H9 (cell line): ENCODE measurements at regions not wholly inside any gene's neighbourhood (a gene's known extent, or its start where the extent isn't known, plus 50 kb on each side); places are given as distances from the start of the nearest gene placed in this dataset.

ENCODE experiments used
- DNase-seq: peaks from one replicate; pipeline ENCODE4 v3.0.0-alpha.2; 2017
- H2AFZ ChIP-seq: one replicate; pipeline ENCODE4 v1.6.1; 2013; ENCODE audit warnings: mild to moderate bottlenecking, low read length, control low read depth, moderate library complexity
- H2AK5ac ChIP-seq: 2 replicates; pipeline ENCODE4 v1.6.1; 2013; ENCODE audit warnings: low read length, control low read depth, mixed read lengths; ENCODE audit not compliant: insufficient read length
- H2BK120ac ChIP-seq: one replicate; pipeline ENCODE4 v1.6.1; 2013; ENCODE audit warnings: low read depth, mild to moderate bottlenecking, low read length, control low read depth, inconsistent platforms; ENCODE audit not compliant: poor library complexity, severe bottlenecking
- H2BK12ac ChIP-seq: 2 replicates; pipeline ENCODE4 v1.6.1; 2013; ENCODE audit warnings: low read length, control low read depth, mixed read lengths, low read depth; ENCODE audit not compliant: insufficient read length
- H2BK15ac ChIP-seq: 2 replicates; pipeline ENCODE4 v1.6.1; 2013; ENCODE audit warnings: low read depth, low read length, control low read depth
- H2BK20ac ChIP-seq: one replicate; pipeline ENCODE4 v1.6.1; 2013; ENCODE audit warnings: low read depth, mild to moderate bottlenecking, low read length, control low read depth, inconsistent platforms; ENCODE audit not compliant: poor library complexity, severe bottlenecking
- H2BK5ac ChIP-seq: 2 replicates; pipeline ENCODE4 v1.6.1; 2013; ENCODE audit warnings: low read length, control low read depth, mixed read lengths; ENCODE audit not compliant: insufficient read length
- H3K14ac ChIP-seq: 2 replicates; pipeline ENCODE4 v1.6.1; 2013; ENCODE audit warnings: low read length, control low read depth; ENCODE audit not compliant: insufficient read depth
- H3K18ac ChIP-seq: 2 replicates; pipeline ENCODE4 v1.6.1; 2013; ENCODE audit warnings: low read depth, mild to moderate bottlenecking, mixed read lengths, low read length, control low read depth; ENCODE audit not compliant: insufficient read length
- H3K23ac ChIP-seq: 2 replicates; pipeline ENCODE4 v1.6.1; 2013; ENCODE audit warnings: low read length, control low read depth, mixed read lengths, low read depth; ENCODE audit not compliant: insufficient read length
- H3K23me2 ChIP-seq: 2 replicates; pipeline ENCODE4 v1.6.1; 2013; ENCODE audit warnings: low read depth, mild to moderate bottlenecking, mixed read lengths, low read length, control low read depth; ENCODE audit not compliant: insufficient read length, poor library complexity, severe bottlenecking
- H3K27ac ChIP-seq: 2 replicates; pipeline ENCODE4 v1.5.1; 2013; ENCODE audit warnings: low read length, control low read depth, mixed read lengths, low read depth; ENCODE audit not compliant: insufficient read length
- H3K27me3 ChIP-seq: 2 replicates; pipeline ENCODE4 v1.6.1; 2013; ENCODE audit warnings: low read length, control low read depth, inconsistent platforms; ENCODE audit not compliant: insufficient read depth
- H3K4ac ChIP-seq: 2 replicates; pipeline ENCODE4 v1.6.1; 2013; ENCODE audit warnings: low read depth, mild to moderate bottlenecking, control low read depth, inconsistent platforms, low read length, moderate library complexity
- H3K4me1 ChIP-seq: 2 replicates; pipeline ENCODE4 v1.6.1; 2013; ENCODE audit warnings: low read length, control low read depth, inconsistent platforms; ENCODE audit not compliant: insufficient read depth
- H3K4me2 ChIP-seq: 2 replicates; pipeline ENCODE4 v1.6.1; 2013; ENCODE audit warnings: low read length, control low read depth, mixed read lengths; ENCODE audit not compliant: insufficient read length, insufficient read depth
- H3K56ac ChIP-seq: 2 replicates; pipeline ENCODE4 v1.6.1; 2013; ENCODE audit warnings: low read depth, mild to moderate bottlenecking, mixed read lengths, low read length, control low read depth; ENCODE audit not compliant: insufficient read length
- H3K79me1 ChIP-seq: 2 replicates; pipeline ENCODE4 v1.6.1; 2013; ENCODE audit warnings: low read depth, mild to moderate bottlenecking, moderate library complexity, low read length, control low read depth, inconsistent platforms; ENCODE audit not compliant: insufficient read depth, poor library complexity, severe bottlenecking
- H3K79me2 ChIP-seq: 2 replicates; pipeline ENCODE4 v1.6.1; 2013; ENCODE audit warnings: low read length, control low read depth, inconsistent platforms; ENCODE audit not compliant: insufficient read depth
- H3K9ac ChIP-seq: 2 replicates; pipeline ENCODE4 v1.6.1; 2013; ENCODE audit warnings: low read length, control low read depth, mixed read lengths; ENCODE audit not compliant: insufficient read length; ENCODE audit errors: extremely low read depth
- H3K9me3 ChIP-seq: one replicate; pipeline ENCODE4 v1.6.1; 2013; ENCODE audit warnings: low read depth, low read length, inconsistent platforms; ENCODE audit not compliant: control insufficient read depth
- H3T11ph ChIP-seq: one replicate; pipeline ENCODE4 v1.6.1; 2013; ENCODE audit warnings: mild to moderate bottlenecking, low read length, control low read depth, inconsistent platforms
- H4K20me1 ChIP-seq: one replicate; pipeline ENCODE4 v1.6.1; 2013; ENCODE audit not compliant: control insufficient read depth, insufficient read length, insufficient read depth
- H4K5ac ChIP-seq: 2 replicates; pipeline ENCODE4 v1.6.1; 2013; ENCODE audit warnings: low read depth, mild to moderate bottlenecking, mixed read lengths, low read length, control low read depth; ENCODE audit not compliant: insufficient read length
- H4K8ac ChIP-seq: replicated peaks from 2 replicates; pipeline ENCODE4 v1.6.1; 2013; ENCODE audit warnings: low read length, control low read depth, mixed read lengths, low read depth; ENCODE audit not compliant: insufficient read length
- H4K91ac ChIP-seq: 2 replicates; pipeline ENCODE4 v1.6.1; 2013; ENCODE audit warnings: low read depth, mild to moderate bottlenecking, moderate library complexity, mixed read lengths, low read length, control low read depth; ENCODE audit not compliant: insufficient read length
- H3K27ac Mint-ChIP-seq, 3 experiments: 2 replicates in 2 of 3; 3 replicates in 1 of 3; pipeline ENCODE4 v1.8.0; 2020 to 2021; ENCODE audit warnings: mixed read lengths in 3 of 3, mild to moderate bottlenecking in 1 of 3, moderate library complexity in 1 of 3
- H3K27me3 Mint-ChIP-seq: 2 replicates; pipeline ENCODE4 v1.8.0; 2021; ENCODE audit warnings: low read depth, mild to moderate bottlenecking, moderate library complexity, mixed read lengths
- H3K36me3 Mint-ChIP-seq, 3 experiments: 2 replicates in 2 of 3; 3 replicates in 1 of 3; pipeline ENCODE4 v1.8.0; 2020 to 2021; ENCODE audit warnings: low read depth in 3 of 3, mixed read lengths in 3 of 3; ENCODE audit not compliant: insufficient read depth in 1 of 3
- H3K4me1 Mint-ChIP-seq, 2 experiments: 2 replicates each; pipeline ENCODE4 v1.8.0; 2020; ENCODE audit warnings: mixed read lengths in 2 of 2
- H3K4me3 Mint-ChIP-seq, 2 experiments: 2 replicates in 1 of 2; 3 replicates in 1 of 2; pipeline ENCODE4 v1.8.0; 2020 to 2021; ENCODE audit warnings: mild to moderate bottlenecking in 2 of 2, mixed read lengths in 2 of 2, moderate library complexity in 1 of 2
- H3K9me3 Mint-ChIP-seq, 2 experiments: 2 replicates in 1 of 2; 3 replicates in 1 of 2; pipeline ENCODE4 v1.8.0; 2020; ENCODE audit warnings: mild to moderate bottlenecking in 2 of 2, mixed read lengths in 2 of 2, moderate library complexity in 1 of 2
- WGBS: extraction: QIAGEN DNeasy Blood & Tissue Kit; methylation state at CpG from one replicate; pipeline ENCODE4 v1.1.7; 2013; ENCODE audit warnings: missing lambda C conversion rate, low lambda C conversion rate, mixed read lengths; ENCODE audit not compliant: insufficient read length; ENCODE audit errors: extremely low coverage; 5-methylcytosine and 5-hydroxymethylcytosine counted together
- TF ChIP-seq, protein P1 (sequence below): fragments of 200-600 bp; sonication (generic); conservative IDR thresholded peaks from 3 replicates; pipeline ENCODE4 v1.8.0; 2021; ENCODE audit warnings: antibody characterized with exemption, mild to moderate bottlenecking

DNA sequence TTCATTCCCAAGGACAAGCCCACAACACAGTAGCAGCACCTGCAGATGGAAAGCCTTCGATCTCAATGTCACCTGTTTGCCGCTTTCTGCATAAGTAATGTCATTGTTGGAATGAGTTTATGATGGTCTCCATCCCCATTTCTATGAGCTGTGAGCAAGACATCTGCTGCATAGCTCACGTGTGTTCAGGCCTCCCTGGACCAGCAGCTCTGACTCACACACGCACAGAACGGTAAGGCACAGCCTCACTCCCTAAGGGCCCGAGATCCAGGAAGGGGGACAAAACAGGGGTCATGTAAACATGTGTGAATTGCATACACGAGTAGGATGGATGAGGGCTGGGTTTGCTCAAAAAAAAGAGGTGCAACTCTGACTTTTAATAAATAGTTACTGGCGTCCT lies 223.1 kb downstream of the SOX9 start:
- Histone ChIP-seq H3K9me3 (no peaks in the 10 kb centered on the region), H4K5ac (no peak overlapping the region), H3K4ac (no peak overlapping the region), H3K18ac (no peak overlapping the region), H3K79me1 (no peaks in the 10 kb centered on the region), H2BK5ac (no peak overlapping the region), H3K79me2 (no peaks in the 10 kb centered on the region), H3K9ac (no peak overlapping the region), H4K20me1 (no peaks in the 10 kb centered on the region), H3K4me1 (peaks cover 2% of the 10 kb centered on the region; the same call in 1 of the 2 replicates), H2BK12ac (no peak overlapping the region), H2BK15ac (no peak overlapping the region), H2AFZ (no peak overlapping the region), H3K56ac (no peak overlapping the region), H3K4me2 (no peak overlapping the region), H3K23me2 (no peaks in the 10 kb centered on the region), H4K8ac (no peak overlapping the region), H3K14ac (no peak overlapping the region), H2BK120ac (no peak overlapping the region), H3K27me3 (no peaks in the 10 kb centered on the region), H3T11ph (no peak overlapping the region), H2AK5ac (no peak overlapping the region), H3K27ac (no peak overlapping the region), H4K91ac (no peak overlapping the region), H2BK20ac (no peak overlapping the region), H3K23ac (no peak overlapping the region)
- no peak for DNase-seq
- Mint-ChIP-seq H3K27me3 (peaks cover 7% of the 10 kb centered on the region), H3K9me3 (peaks cover 0 to 3% of the 10 kb centered on the region in 2 experiments; a peak in 2 of 5 replicates), H3K36me3 (no peaks in the 10 kb centered on the region), H3K4me3 (no peak overlapping the region), H3K4me1 (peaks cover 2 to 20% of the 10 kb centered on the region in 2 experiments), H3K27ac (no peak overlapping the region)
- TF ChIP-seq, protein P1, sequence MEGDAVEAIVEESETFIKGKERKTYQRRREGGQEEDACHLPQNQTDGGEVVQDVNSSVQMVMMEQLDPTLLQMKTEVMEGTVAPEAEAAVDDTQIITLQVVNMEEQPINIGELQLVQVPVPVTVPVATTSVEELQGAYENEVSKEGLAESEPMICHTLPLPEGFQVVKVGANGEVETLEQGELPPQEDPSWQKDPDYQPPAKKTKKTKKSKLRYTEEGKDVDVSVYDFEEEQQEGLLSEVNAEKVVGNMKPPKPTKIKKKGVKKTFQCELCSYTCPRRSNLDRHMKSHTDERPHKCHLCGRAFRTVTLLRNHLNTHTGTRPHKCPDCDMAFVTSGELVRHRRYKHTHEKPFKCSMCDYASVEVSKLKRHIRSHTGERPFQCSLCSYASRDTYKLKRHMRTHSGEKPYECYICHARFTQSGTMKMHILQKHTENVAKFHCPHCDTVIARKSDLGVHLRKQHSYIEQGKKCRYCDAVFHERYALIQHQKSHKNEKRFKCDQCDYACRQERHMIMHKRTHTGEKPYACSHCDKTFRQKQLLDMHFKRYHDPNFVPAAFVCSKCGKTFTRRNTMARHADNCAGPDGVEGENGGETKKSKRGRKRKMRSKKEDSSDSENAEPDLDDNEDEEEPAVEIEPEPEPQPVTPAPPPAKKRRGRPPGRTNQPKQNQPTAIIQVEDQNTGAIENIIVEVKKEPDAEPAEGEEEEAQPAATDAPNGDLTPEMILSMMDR = no peak
- WGBS = no CpG with 5 or more reads among the region's 8 CpGs
